SK-N-SH treated with all-trans-retinoic acid at 6 μM for 48 hours (cell line): ENCODE measurements at regions not wholly inside any gene's neighbourhood (a gene's known extent, or its start where the extent isn't known, plus 50 kb on each side); places are given as distances from the start of the nearest gene placed in this dataset.

Experiments
- TOX ChIP-seq: fragments of 250-450 bp; sonication (Bioruptor Pico); IDR thresholded peaks from 2 replicates; pipeline ENCODE4 v1.8.0; 2021; ENCODE audit warnings: mild to moderate bottlenecking, moderate library complexity, borderline replicate concordance
- TF ChIP-seq, protein P1 (sequence below): fragments of 250-450 bp; sonication (Bioruptor Pico); IDR thresholded peaks from 2 replicates; pipeline ENCODE4 v1.5.1; 2020; ENCODE audit warnings: low read depth, mild to moderate bottlenecking, moderate library complexity

GRCh38 chr3:18734309-18734708 is 309.2 kb upstream of the SATB1 start:
- TF ChIP-seq TOX (CRISPR knock-in tag): no peak
- TF ChIP-seq, protein P1, sequence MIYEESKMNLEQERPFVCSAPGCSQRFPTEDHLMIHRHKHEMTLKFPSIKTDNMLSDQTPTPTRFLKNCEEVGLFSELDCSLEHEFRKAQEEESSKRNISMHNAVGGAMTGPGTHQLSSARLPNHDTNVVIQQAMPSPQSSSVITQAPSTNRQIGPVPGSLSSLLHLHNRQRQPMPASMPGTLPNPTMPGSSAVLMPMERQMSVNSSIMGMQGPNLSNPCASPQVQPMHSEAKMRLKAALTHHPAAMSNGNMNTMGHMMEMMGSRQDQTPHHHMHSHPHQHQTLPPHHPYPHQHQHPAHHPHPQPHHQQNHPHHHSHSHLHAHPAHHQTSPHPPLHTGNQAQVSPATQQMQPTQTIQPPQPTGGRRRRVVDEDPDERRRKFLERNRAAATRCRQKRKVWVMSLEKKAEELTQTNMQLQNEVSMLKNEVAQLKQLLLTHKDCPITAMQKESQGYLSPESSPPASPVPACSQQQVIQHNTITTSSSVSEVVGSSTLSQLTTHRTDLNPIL (CRISPR knock-in tag): no peak
